Activated T-cell treated with anti-CD3 and anti-CD28 coated beads for 48 hours (primary cell): ENCODE measurements at regions not wholly inside any gene's neighbourhood (a gene's known extent, or its start where the extent isn't known, plus 50 kb on each side); places are given as distances from the start of the nearest gene placed in this dataset.

Experiments used
- DNase-seq: peaks from one replicate; pipeline ENCODE4 v3.0.0-alpha.2; 2020; ENCODE audit warnings: low read depth

GRCh38 chr2:241942416-241943208 is 73.1 kb downstream of the RTP5 start:
- DNase-seq: no peak

GRCh38 chr2:241943209-241943850 is 73.8 kb downstream of the RTP5 start:
- DNase-seq: no peak

- DNase-seq: no peak
Measured at GRCh38 chr2:241943961-241944575, 74.5 kb downstream of the RTP5 start.

GRCh38 chr2:241944821-241945220 is 75.3 kb downstream of the RTP5 start:
- no peak for DNase-seq

- DNase-seq: no peak
Measured at GRCh38 chr2:241945311-241945710, 75.8 kb downstream of the RTP5 start.

- DNase-seq: no peak
Measured at GRCh38 chr2:241945803-241946202, 76.3 kb downstream of the RTP5 start.

GRCh38 chr2:241946306-241947003 is 76.9 kb downstream of the RTP5 start:
- no peak for DNase-seq

- no peak for DNase-seq
Measured at GRCh38 chr2:241947004-241947350, 77.4 kb downstream of the RTP5 start.

GRCh38 chr2:241947401-241947800 is 77.9 kb downstream of the RTP5 start:
- DNase-seq: no peak

- no peak for DNase-seq
Measured at GRCh38 chr2:241947876-241948275, 78.3 kb downstream of the RTP5 start.

- DNase-seq: no peak
Measured at GRCh38 chr2:241948299-241948897, 78.9 kb downstream of the RTP5 start.

- DNase-seq: no peak
Measured at GRCh38 chr2:241948901-241949735, 79.6 kb downstream of the RTP5 start.

- DNase-seq: no peak
Measured at GRCh38 chr2:241949736-241950412, 80.3 kb downstream of the RTP5 start.

GRCh38 chr2:241950413-241951315 is 81.1 kb downstream of the RTP5 start:
- peak; percentile 45 for DNase-seq

- no peak for DNase-seq
Measured at GRCh38 chr2:241951316-241951700, 81.8 kb downstream of the RTP5 start.

GRCh38 chr2:241951920-241952319 is 82.4 kb downstream of the RTP5 start:
- DNase-seq: no peak

- DNase-seq: no peak
Measured at GRCh38 chr2:241952816-241953215, 83.3 kb downstream of the RTP5 start.

GRCh38 chr2:241953324-241953928 is 83.9 kb downstream of the RTP5 start:
- DNase-seq: no peak

- DNase-seq: no peak
Measured at GRCh38 chr2:241956521-241957110, 87.1 kb downstream of the RTP5 start.
